HAP-1 (cell line): ENCODE measurements at regions not wholly inside any gene's neighbourhood (a gene's known extent, or its start where the extent isn't known, plus 50 kb on each side); places are given as distances from the start of the nearest gene placed in this dataset.
A peak's percentile ranks its signal among the peaks of the same experiment; 100 is the strongest.
"Not testable (repeated sequence)": the region's sequence is repeated elsewhere in the genome, so short reads cannot be mapped to it uniquely, and the experiment has no call there.

ENCODE experiments used
- DNase-seq, 2 experiments: peaks; one replicate each; pipeline ENCODE4 v3.0.0-alpha.2; 2016 to 2020; ENCODE audit warnings: low spot score in 2 of 2
- H3K27me3 ChIP-seq: fragments of 250-450 bp; sonication (Bioruptor Pico); 2 replicates; pipeline ENCODE4 v1.5.1; 2020; ENCODE audit warnings: low read depth, mild to moderate bottlenecking, moderate library complexity
- H3K36me3 ChIP-seq: fragments of 250-450 bp; sonication (Bioruptor Pico); replicated peaks from 2 replicates; pipeline ENCODE4 v1.5.1; 2020; ENCODE audit warnings: mild to moderate bottlenecking
- H3K4me1 ChIP-seq: fragments of 250-450 bp; sonication (Bioruptor Pico); 2 replicates; pipeline ENCODE4 v1.5.1; 2020; ENCODE audit warnings: mild to moderate bottlenecking
- H3K4me3 ChIP-seq: fragments of 250-450 bp; sonication (Bioruptor Pico); 2 replicates; pipeline ENCODE4 v1.5.1; 2020; ENCODE audit warnings: mild to moderate bottlenecking, moderate library complexity
- H3K9me3 ChIP-seq: fragments of 250-450 bp; sonication (Bioruptor Pico); 2 replicates; pipeline ENCODE4 v1.5.1; 2020; ENCODE audit warnings: mild to moderate bottlenecking, moderate library complexity
- in situ Hi-C: fragments of 300-500 bp; cut with MboI; formaldehyde crosslinking; loops from 3 replicates; pipeline ENCODE4 v1.14.3; 2020; ENCODE audit warnings: low sequenced_read_pairs, inconsistent platforms, mixed read lengths

DNA sequence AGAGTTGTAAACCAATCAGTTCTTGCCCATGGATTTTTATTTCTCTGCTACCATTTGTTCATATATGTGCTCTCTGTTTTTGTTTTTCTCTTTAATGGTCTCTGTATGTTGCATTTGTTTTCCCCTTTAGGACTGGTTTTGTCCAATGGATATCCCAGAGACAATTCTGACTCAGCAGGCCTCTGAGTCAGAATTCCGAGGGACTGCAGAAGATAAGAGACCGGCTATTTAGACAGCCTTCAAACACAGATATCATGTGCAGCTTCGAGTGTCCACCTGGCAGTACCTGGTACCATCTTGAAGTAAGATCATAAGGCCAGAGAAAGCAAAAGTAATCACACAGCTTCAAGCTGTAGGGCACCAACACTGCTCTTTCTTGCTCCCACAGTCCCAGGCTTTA, 125.5 kb downstream of the ELOVL4 start:
- H3K4me3 ChIP-seq: no peak overlapping the region
- in situ Hi-C loops: no loop called here
- peaks cover 14% of the 10 kb centered on the region for H3K4me1 ChIP-seq
- H3K9me3 ChIP-seq: no peaks in the 10 kb centered on the region
- no peaks in the 10 kb centered on the region for H3K27me3 ChIP-seq
- H3K36me3 ChIP-seq: no peaks in the 10 kb centered on the region
- no peak for DNase-seq

DNA sequence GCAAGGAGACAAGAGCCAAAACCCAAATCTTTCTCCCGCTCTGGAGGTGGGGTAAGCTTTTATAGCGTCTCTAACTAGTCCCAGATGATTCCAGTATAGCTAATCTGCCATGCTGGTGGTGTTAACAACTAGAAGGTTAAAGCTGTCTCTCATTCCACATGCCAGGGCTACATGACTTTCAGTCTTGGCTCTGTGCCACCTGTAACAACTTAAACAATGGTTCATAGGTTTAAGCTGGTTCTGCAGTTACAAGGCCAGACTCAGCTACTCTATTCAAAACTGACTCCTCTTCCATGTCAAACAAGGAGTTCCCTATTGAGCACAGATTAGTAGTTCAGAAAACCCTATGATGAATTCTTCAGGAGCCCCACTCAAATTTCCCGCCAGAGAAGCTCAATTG, 128.9 kb downstream of the ELOVL4 start:
- in situ Hi-C loops: no loop called here
- Histone ChIP-seq H3K9me3 (no peaks in the 10 kb centered on the region), H3K4me3 (no peak overlapping the region), H3K36me3 (no peaks in the 10 kb centered on the region), H3K27me3 (no peaks in the 10 kb centered on the region), H3K4me1 (peaks cover 5% of the 10 kb centered on the region; the same call in 1 of the 2 replicates)
- DNase-seq: peak in 1 of 2 experiments; percentile 15

DNA sequence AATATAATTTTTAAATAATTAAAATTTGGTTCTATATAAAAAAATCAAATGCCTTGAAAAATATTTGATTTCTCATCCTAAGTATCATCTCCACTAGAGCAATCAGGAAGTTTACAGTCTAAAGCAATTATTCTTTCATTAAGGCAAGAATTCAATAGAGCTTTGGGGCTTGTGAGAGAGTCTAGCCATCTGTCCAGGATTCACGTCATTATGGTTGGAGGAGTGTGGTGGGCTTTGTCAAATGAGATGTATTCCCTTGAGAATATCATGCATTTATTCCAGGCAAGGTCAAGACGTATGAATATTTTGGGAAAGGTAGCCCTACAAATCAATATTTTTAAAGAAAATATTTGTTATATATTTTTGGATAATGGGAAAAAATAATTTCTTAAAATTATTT, 132.4 kb downstream of the ELOVL4 start:
- Histone ChIP-seq H3K9me3 (no peaks in the 10 kb centered on the region), H3K36me3 (no peaks in the 10 kb centered on the region), H3K4me3 (no peak overlapping the region), H3K4me1 (no peaks in the 10 kb centered on the region), H3K27me3 (no peaks in the 10 kb centered on the region)
- DNase-seq: no peak
- in situ Hi-C loops: no loop called here

DNA sequence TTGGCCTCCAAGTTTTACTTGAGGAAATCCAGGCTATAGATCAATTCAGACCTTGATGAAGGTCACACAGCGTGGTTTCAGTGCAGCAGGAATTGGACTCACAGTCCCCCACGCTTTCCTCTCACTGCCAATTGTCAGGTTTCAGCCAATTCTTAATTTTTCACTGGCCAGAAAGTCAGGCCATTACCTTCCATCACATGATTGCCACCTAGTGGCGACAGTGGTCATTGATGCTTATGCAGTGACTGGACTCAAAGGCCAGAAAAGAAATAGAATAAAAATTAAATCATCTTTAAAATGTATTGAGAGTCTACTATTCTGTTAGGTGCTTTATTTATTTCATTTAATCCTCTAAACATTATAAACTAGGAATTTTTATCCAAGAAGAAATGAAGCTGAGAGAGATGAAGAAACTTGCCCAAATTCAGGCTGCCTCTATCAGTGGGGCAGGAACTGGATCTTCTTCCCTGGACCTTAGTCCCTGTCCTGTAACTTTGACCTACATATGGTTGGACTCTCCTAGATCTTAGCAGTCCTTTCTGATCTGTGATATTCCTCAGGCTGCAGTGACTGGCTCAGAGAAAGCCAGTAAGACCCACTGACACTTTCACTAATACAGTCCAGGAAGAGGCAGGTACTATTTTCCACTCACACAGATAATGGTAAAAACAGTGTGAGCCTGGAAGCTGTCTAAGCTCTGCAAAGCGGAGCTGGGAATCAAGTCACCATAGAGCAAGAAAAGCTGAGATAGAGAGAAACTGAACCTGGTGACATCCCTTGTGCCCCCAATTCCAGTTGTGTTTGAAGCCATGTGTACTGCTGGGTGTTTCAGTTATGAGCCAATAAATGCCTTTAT, 133.3 kb downstream of the ELOVL4 start:
- DNase-seq: peak; percentile 56 to 87
- Histone ChIP-seq H3K9me3 (no peaks in the 10 kb centered on the region), H3K4me1 (no peaks in the 10 kb centered on the region), H3K4me3 (no peak overlapping the region), H3K27me3 (no peaks in the 10 kb centered on the region), H3K36me3 (no peaks in the 10 kb centered on the region)
- in situ Hi-C loops: no loop called here

DNA sequence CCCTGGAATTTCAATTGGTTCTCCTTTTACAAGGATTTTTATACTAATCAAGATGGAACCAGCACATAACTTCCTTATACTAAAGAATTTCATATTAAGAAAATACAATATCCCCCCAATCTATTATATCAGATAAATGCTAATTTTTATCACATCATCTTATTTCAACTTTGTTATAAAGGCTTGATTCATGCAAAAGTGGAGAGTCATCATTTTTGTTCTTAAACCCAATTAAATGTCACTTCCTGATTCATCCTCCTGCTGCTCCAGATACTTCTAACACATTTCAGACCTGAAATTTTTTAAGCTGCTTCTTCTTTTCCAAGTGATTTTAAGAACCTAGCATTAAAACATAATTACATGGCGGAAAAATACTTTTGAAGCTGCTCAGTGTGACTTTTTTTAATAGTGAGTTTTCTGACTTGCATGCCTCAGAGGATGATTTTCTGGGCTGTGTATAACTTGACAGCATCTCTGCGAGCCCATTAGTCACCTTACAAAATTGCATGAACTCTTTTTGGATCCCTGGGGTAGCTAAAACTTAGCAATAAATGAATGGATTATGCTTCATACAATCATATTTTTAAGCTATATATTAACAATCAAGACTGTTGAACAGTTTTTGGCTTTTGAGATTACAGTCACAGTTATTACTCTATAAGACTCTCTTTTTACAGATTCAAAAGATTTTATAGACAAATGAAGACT, 134.1 kb downstream of the ELOVL4 start:
- Histone ChIP-seq H3K36me3 (no peaks in the 10 kb centered on the region), H3K4me3 (no peak overlapping the region), H3K9me3 (no peaks in the 10 kb centered on the region), H3K27me3 (no peaks in the 10 kb centered on the region), H3K4me1 (no peaks in the 10 kb centered on the region)
- no peak for DNase-seq
- in situ Hi-C loops: no loop called here

DNA sequence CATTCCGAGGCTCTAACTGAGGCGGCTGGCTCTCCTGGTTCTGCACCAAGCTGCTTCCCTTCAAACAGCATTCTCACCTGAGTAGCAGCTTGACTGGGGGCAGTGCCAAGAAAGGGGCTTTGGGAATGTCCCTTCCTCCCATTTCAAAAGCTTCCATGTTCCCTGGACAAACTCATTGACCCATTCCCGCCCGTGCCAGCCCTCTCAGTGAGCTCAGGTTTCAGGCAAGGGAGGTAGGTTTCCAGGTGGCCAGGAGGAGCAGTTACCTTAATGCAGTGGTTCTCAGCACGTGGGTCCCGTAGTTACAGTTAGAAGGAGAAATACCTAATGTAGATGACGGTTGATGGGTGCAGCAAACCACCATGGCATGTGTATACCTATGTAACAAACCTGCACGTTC, 135.2 kb downstream of the ELOVL4 start:
- H3K4me1 ChIP-seq: no peaks in the 10 kb centered on the region
- in situ Hi-C loops: no loop called here
- no peak overlapping the region for H3K4me3 ChIP-seq
- H3K36me3 ChIP-seq: no peaks in the 10 kb centered on the region
- DNase-seq: no peak
- no peaks in the 10 kb centered on the region for H3K9me3 ChIP-seq
- H3K27me3 ChIP-seq: no peaks in the 10 kb centered on the region

DNA sequence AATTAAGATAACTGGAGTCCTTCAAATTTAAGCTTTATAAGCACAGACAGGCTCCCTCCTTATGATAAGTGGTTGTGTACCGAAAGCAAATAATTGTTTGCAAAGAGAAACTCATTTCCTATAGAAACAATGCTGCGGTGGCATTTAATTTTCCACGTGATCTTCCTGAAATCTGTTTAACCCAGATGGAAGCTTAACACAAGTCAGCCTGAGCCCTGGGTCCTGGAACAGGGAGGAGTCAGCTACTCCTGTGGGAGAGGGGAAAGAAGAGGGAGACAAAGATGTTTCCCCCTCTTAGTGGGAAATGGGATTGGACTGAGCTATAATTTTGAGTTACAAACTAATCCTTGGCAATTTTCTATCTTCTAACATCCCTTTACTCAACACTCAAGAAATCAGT, 136.5 kb downstream of the ELOVL4 start:
- H3K27me3 ChIP-seq: no peaks in the 10 kb centered on the region
- no peak for DNase-seq
- H3K36me3 ChIP-seq: no peaks in the 10 kb centered on the region
- H3K9me3 ChIP-seq: no peaks in the 10 kb centered on the region
- H3K4me3 ChIP-seq: no peak overlapping the region
- in situ Hi-C loops: no loop called here
- no peaks in the 10 kb centered on the region for H3K4me1 ChIP-seq

DNA sequence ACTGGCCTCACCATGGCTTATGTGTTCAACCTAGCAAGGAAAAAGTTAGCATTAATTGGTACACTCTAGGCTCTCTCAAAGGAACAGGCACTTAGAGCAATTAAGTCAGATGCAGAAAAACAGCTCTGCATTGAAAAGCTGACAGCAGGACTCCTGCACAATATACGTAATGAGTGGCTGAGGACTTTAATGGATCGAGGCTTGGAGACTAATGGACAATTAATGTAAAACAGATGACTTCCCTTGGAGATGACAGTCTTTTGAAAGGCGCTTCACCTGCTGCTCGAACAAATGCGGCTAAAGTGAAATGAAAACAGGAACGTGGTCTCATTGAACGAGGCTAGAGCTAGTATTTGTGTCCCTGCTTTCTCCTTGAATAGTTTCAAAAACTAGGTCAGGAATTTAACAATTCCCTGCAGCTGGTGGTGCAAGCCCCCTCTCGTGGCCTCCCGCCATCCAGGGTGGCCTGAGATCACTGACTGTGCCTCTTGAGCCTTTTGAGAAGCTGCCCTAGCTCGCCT, 137.1 kb downstream of the ELOVL4 start:
- in situ Hi-C loops: no loop called here
- no peak for DNase-seq

DNA sequence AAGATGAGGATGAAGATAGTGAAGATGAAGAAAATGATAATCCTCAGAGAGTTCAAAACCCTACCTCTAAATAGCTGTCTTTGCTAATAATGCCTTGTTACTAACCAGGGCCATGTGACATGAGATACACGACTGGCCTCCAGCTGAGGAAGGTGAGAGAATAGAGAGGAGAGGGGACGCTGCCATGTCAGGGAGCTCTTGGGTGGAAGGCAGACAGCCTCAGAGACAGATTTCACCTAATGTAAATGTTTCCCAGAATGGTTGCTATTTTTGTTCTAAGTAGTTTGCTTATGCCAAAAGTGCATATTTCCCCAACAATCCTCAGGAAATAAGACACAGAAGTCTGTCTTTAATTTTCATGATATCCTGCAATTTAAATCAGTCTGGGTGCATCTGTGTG, 138.4 kb downstream of the ELOVL4 start:
- in situ Hi-C loops: no loop called here

More for the DNA sequence above, 137.1 kb downstream of the ELOVL4 start:
- Histone ChIP-seq H3K4me3 (no peak overlapping the region), H3K9me3 (no peaks in the 10 kb centered on the region), H3K27me3 (no peaks in the 10 kb centered on the region), H3K4me1 (no peaks in the 10 kb centered on the region), H3K36me3 (no peaks in the 10 kb centered on the region)

DNA sequence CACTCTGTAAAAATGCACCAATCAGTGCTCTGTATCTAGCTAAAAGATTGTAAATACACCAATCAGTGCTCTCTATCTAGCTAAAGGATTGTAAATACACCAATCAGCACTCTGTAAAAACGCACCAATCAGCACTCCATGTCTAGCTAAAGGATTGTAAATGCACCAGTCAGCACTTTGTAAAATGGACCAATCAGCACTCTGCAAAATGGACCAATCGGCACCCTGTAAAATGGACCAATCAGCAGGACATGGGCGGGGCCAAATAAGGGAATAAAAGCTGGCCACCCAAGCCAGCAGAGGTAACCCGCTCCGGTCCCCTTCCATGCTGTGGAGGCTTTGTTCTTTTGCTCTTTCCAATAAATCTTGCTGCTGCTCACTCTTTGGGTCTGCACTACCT, 140.7 kb downstream of the ELOVL4 start:
- H3K4me1 ChIP-seq, H3K27me3 ChIP-seq, H3K9me3 ChIP-seq, in situ Hi-C loops, H3K4me3 ChIP-seq, DNase-seq, H3K36me3 ChIP-seq: not testable (repeated sequence)

More for the DNA sequence above, 138.4 kb downstream of the ELOVL4 start:
- no peaks in the 10 kb centered on the region for H3K4me1 ChIP-seq
- H3K9me3 ChIP-seq: no peaks in the 10 kb centered on the region
- no peaks in the 10 kb centered on the region for H3K36me3 ChIP-seq
- no peak overlapping the region for H3K4me3 ChIP-seq
- H3K27me3 ChIP-seq: no peaks in the 10 kb centered on the region
- DNase-seq: no peak

DNA sequence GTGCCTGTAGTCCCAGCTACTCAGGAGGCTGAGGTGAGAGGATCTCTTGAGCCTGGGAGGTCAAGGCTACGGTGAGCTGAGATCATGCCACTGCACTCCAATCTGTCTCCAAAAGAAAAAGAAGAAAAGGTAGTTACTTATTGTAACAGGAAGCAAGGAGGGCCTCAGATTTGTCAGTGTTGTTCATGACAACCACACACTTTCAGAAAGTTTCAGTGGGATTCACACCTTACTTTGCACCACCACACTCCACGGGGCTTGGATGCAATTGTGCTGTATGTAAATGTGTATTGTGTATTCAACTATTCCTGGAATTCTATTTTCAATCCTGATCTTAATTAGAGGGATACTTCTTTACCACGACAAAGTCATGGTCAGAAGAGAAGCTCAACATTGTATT, 142.6 kb downstream of the ELOVL4 start:
- no peak for DNase-seq
- Histone ChIP-seq H3K4me1 (no peaks in the 10 kb centered on the region), H3K27me3 (no peaks in the 10 kb centered on the region), H3K9me3 (no peaks in the 10 kb centered on the region), H3K36me3 (no peaks in the 10 kb centered on the region), H3K4me3 (no peak overlapping the region)
- in situ Hi-C loops: no loop called here

DNA sequence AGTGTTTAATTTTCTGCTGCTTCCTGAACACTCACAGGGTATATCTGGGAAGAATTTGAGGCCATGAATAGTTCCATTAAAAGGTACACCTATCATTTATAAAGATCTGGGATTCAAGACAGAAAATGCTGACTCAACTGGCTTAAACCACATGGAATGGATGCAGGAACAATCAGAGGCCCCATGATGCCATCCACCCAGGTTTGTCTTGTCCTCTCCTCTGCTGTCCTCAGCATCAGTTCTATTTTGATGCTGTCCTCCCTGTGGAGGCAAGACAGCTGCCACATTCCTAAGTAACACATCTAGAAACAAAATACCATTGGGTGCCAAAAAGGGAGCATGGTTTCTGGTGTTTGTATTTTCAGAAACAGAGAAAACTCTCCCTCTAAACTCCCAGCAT, 143.4 kb downstream of the ELOVL4 start:
- DNase-seq: no peak
- Histone ChIP-seq H3K27me3 (no peaks in the 10 kb centered on the region), H3K4me3 (no peak overlapping the region), H3K9me3 (no peaks in the 10 kb centered on the region), H3K36me3 (no peaks in the 10 kb centered on the region), H3K4me1 (no peaks in the 10 kb centered on the region)
- in situ Hi-C loops: no loop called here

DNA sequence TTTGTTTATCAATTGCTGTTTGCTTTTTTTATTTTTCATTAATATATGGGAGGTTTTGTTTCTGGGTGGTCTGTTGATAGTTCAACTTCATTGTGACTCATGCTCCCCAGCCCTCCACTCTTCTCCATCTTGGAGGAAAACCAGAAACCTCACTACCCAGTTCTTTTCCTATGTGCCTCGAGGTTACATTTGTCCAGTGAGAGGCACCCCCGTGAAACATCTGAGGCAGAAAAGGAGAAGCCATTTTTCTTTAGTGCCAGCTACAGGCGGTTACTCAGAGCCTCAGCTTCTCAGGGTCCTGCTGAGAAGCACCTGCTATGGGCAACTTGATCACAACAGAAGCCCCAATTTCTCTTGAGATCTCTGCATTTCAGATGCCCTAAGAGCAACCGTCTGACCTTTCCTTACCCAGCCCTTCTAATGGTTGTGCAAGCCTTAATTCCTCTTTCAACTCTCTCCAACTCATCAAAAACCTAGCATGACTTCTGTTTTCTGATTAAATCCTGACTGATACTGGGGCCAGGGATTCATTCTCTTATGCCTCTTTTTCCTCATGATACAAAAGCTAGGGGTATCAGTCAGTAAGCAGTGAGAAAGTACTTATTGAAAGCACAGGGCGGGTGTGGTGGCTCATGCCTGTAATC, 144.6 kb downstream of the ELOVL4 start:
- Histone ChIP-seq H3K36me3 (no peaks in the 10 kb centered on the region), H3K4me3 (no peak overlapping the region), H3K4me1 (no peaks in the 10 kb centered on the region), H3K27me3 (no peaks in the 10 kb centered on the region), H3K9me3 (no peaks in the 10 kb centered on the region)
- in situ Hi-C loops: no loop called here
- DNase-seq: no peak

DNA sequence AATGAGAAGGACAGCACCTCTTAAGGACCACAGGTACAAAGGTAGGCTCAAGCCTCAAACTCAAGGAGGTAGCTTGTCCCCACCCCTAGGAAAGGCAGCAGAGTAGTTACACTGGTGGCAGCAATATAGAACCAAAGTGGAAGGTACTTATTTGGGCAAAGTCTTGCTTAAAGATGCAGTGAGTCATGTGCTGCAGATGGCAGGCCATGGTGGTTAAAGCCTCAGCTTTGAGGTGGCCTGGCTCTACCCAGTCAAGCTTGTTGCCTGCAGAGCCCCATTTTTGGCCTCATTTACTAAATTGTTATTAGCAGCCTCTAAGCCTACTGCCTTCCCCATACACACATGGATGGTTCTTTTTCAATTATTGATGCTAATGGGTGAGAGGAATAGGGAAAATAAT, 146.0 kb downstream of the ELOVL4 start:
- in situ Hi-C loops: no loop called here
- Histone ChIP-seq H3K36me3 (no peaks in the 10 kb centered on the region), H3K27me3 (no peaks in the 10 kb centered on the region), H3K4me3 (no peak overlapping the region), H3K9me3 (no peaks in the 10 kb centered on the region), H3K4me1 (no peaks in the 10 kb centered on the region)
- DNase-seq: no peak
